GM12878 (cell line): ENCODE measurements at regions not wholly inside any gene's neighbourhood (a gene's known extent, or its start where the extent isn't known, plus 50 kb on each side); places are given as distances from the start of the nearest gene placed in this dataset.

ENCODE experiments used
- MXI1 ChIP-seq: fragments of 150-350 bp; IDR thresholded peaks from 2 replicates; pipeline ENCODE4 v1.6.1; 2011; ENCODE audit warnings: low read depth, mild to moderate bottlenecking, inconsistent platforms, low read length, improper control_type of control experiment
- POLR2A ChIP-seq: IDR thresholded peaks from 2 replicates; pipeline ENCODE4 v1.6.1; 2011; ENCODE audit warnings: low read depth, mild to moderate bottlenecking, low read length
- RAD21 ChIP-seq: IDR thresholded peaks from 2 replicates; pipeline ENCODE4 v1.6.1; 2011; ENCODE audit warnings: mild to moderate bottlenecking, low read depth, low read length, moderate library complexity; ENCODE audit not compliant: insufficient read depth
- SIN3A ChIP-seq: IDR thresholded peaks from 2 replicates; pipeline ENCODE4 v1.6.1; 2012; ENCODE audit warnings: low read depth, low read length, improper control_type of control experiment
- SP1 ChIP-seq: IDR thresholded peaks from one replicate; pipeline ENCODE4 v1.6.1; 2011; ENCODE audit warnings: low read depth, low read length
- TF ChIP-seq, protein P1 (sequence below): fragments of 450-650 bp; IDR thresholded peaks from 2 replicates; pipeline ENCODE4 v1.6.1; 2016; ENCODE audit warnings: mild to moderate bottlenecking, moderate library complexity, borderline replicate concordance

GRCh38 chr3:40969756-40970466, 229.4 kb upstream of the CTNNB1 start:
- TF ChIP-seq SIN3A, result no peak
- TF ChIP-seq, protein P1, sequence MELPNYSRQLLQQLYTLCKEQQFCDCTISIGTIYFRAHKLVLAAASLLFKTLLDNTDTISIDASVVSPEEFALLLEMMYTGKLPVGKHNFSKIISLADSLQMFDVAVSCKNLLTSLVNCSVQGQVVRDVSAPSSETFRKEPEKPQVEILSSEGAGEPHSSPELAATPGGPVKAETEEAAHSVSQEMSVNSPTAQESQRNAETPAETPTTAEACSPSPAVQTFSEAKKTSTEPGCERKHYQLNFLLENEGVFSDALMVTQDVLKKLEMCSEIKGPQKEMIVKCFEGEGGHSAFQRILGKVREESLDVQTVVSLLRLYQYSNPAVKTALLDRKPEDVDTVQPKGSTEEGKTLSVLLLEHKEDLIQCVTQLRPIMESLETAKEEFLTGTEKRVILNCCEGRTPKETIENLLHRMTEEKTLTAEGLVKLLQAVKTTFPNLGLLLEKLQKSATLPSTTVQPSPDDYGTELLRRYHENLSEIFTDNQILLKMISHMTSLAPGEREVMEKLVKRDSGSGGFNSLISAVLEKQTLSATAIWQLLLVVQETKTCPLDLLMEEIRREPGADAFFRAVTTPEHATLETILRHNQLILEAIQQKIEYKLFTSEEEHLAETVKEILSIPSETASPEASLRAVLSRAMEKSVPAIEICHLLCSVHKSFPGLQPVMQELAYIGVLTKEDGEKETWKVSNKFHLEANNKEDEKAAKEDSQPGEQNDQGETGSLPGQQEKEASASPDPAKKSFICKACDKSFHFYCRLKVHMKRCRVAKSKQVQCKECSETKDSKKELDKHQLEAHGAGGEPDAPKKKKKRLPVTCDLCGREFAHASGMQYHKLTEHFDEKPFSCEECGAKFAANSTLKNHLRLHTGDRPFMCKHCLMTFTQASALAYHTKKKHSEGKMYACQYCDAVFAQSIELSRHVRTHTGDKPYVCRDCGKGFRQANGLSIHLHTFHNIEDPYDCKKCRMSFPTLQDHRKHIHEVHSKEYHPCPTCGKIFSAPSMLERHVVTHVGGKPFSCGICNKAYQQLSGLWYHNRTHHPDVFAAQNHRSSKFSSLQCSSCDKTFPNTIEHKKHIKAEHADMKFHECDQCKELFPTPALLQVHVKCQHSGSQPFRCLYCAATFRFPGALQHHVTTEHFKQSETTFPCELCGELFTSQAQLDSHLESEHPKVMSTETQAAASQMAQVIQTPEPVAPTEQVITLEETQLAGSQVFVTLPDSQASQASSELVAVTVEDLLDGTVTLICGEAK, result no peak
- TF ChIP-seq POLR2A, result no peak
- no peak for TF ChIP-seq RAD21
- no peak for TF ChIP-seq MXI1
- no peak for TF ChIP-seq SP1
